ENCODE measurements at regions not wholly inside any gene's neighbourhood (a gene's known extent, or its start where the extent isn't known, plus 50 kb on each side); places are given as distances from the start of the nearest gene placed in this dataset.

DNA sequence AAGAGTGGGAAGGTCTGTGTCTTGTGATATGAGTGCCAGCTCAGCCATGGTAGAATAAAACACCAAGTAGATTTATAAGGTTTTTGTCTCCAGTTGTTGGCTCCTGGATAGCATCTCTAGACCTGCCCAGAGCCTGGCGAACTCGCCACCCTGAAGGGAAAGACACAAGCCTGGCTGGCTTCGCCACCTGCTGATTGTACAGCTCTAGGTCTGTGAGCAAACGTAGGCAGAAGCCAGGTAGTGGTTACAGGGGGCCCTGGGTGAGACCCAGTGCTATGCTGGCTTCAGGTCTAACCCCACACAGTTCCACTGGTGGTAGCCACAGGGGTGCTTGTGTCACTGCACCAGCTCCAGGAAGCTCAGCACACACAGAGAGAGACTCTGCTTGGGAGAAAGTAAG, 100.5 kb downstream of the BLTP1 start:
- Histone ChIP-seq H3K9me3 (ENCODE audit: control insufficient read depth in 1 of 2, insufficient read depth in 1 of 2, low read length in 2 of 2) (no peaks in the 10 kb centered on the region), H3K27me3 (ENCODE audit: control insufficient read depth in 1 of 2, insufficient read depth in 2 of 2, low read length in 2 of 2) (no peaks in the 10 kb centered on the region), H3K27ac (ENCODE audit: low read depth in 1 of 2, low read length in 2 of 2) (no peak overlapping the region), H3K4me3 (ENCODE audit: low read length) (no peak overlapping the region), H3K4me1 (ENCODE audit: insufficient read depth, low read length) (no peaks in the 10 kb centered on the region), H3K36me3 (ENCODE audit: insufficient read depth, low read length) (peaks cover 84% of the 10 kb centered on the region)
- ATAC-seq (ENCODE audit: poor library complexity) (no peak), DNase-seq (no peak)
- H3K36me3 Mint-ChIP-seq (ENCODE audit: low read depth): peaks cover 94% of the 10 kb centered on the region
- POLR2A ChIA-PET: no interaction called here
- no peaks in the 10 kb centered on the region for H3K27me3 Mint-ChIP-seq
- H3K4me1 Mint-ChIP-seq (ENCODE audit: low read depth): no peaks in the 10 kb centered on the region
- TF ChIP-seq, protein P1, sequence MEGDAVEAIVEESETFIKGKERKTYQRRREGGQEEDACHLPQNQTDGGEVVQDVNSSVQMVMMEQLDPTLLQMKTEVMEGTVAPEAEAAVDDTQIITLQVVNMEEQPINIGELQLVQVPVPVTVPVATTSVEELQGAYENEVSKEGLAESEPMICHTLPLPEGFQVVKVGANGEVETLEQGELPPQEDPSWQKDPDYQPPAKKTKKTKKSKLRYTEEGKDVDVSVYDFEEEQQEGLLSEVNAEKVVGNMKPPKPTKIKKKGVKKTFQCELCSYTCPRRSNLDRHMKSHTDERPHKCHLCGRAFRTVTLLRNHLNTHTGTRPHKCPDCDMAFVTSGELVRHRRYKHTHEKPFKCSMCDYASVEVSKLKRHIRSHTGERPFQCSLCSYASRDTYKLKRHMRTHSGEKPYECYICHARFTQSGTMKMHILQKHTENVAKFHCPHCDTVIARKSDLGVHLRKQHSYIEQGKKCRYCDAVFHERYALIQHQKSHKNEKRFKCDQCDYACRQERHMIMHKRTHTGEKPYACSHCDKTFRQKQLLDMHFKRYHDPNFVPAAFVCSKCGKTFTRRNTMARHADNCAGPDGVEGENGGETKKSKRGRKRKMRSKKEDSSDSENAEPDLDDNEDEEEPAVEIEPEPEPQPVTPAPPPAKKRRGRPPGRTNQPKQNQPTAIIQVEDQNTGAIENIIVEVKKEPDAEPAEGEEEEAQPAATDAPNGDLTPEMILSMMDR (IDR thresholded peaks at IDR 0.05): no peak
- no peaks in the 10 kb centered on the region for H3K9me3 Mint-ChIP-seq
- no peak overlapping the region for H3K4me3 Mint-ChIP-seq
- CTCF ChIA-PET: no interaction called here
- intact Hi-C loops (cut with DNase I, micrococcal nuclease): no loop called here
- H3K27ac Mint-ChIP-seq: no peak overlapping the region

- Histone ChIP-seq H3K27me3 (ENCODE audit: control insufficient read depth in 1 of 2, insufficient read depth in 2 of 2, low read length in 2 of 2) (no peaks in the 10 kb centered on the region), H3K4me1 (ENCODE audit: insufficient read depth, low read length) (no peaks in the 10 kb centered on the region), H3K27ac (ENCODE audit: low read depth in 1 of 2, low read length in 2 of 2) (no peak overlapping the region), H3K4me3 (ENCODE audit: low read length) (no peak overlapping the region), H3K9me3 (ENCODE audit: control insufficient read depth in 1 of 2, insufficient read depth in 1 of 2, low read length in 2 of 2) (no peaks in the 10 kb centered on the region), H3K36me3 (ENCODE audit: insufficient read depth, low read length) (peaks cover 73% of the 10 kb centered on the region)
- H3K36me3 Mint-ChIP-seq (ENCODE audit: low read depth): peaks cover 95% of the 10 kb centered on the region
- intact Hi-C loops (cut with DNase I, micrococcal nuclease): no loop called here
- H3K9me3 Mint-ChIP-seq: no peaks in the 10 kb centered on the region
- no peaks in the 10 kb centered on the region for H3K27me3 Mint-ChIP-seq
- H3K27ac Mint-ChIP-seq: no peak overlapping the region
- no peaks in the 10 kb centered on the region for H3K4me1 Mint-ChIP-seq (ENCODE audit: low read depth)
- POLR2A ChIA-PET: no interaction called here
- DNase-seq (no peak), ATAC-seq (ENCODE audit: poor library complexity) (no peak)
- no peak overlapping the region for H3K4me3 Mint-ChIP-seq
- TF ChIP-seq, protein P1 (IDR thresholded peaks at IDR 0.05): no peak
- CTCF ChIA-PET: no interaction called here
These were observed 107.7 kb downstream of the BLTP1 start for GRCh38 chr4:122259849-122260248.

- no peak overlapping the region for H3K27ac ChIP-seq (ENCODE audit: low read depth in 1 of 2, low read length in 2 of 2)
- no peak for DNase-seq
- Mint-ChIP-seq H3K27me3 (no peaks in the 10 kb centered on the region), H3K4me3 (no peak overlapping the region), H3K36me3 (ENCODE audit: low read depth) (peaks cover 81% of the 10 kb centered on the region), H3K9me3 (no peaks in the 10 kb centered on the region), H3K4me1 (ENCODE audit: low read depth) (no peaks in the 10 kb centered on the region), H3K27ac (no peak overlapping the region)
- peaks cover 69% of the 10 kb centered on the region for H3K36me3 ChIP-seq (ENCODE audit: insufficient read depth, low read length)
- intact Hi-C loops (cut with DNase I, micrococcal nuclease): no loop called here
- ChIA-PET POLR2A (no interaction called here), CTCF (no interaction called here)
- ATAC-seq (ENCODE audit: poor library complexity): no peak
- H3K4me3 ChIP-seq (ENCODE audit: low read length): no peak overlapping the region
- H3K27me3 ChIP-seq (ENCODE audit: control insufficient read depth in 1 of 2, insufficient read depth in 2 of 2, low read length in 2 of 2): no peaks in the 10 kb centered on the region
- H3K4me1 ChIP-seq (ENCODE audit: insufficient read depth, low read length): no peaks in the 10 kb centered on the region
- no peaks in the 10 kb centered on the region for H3K9me3 ChIP-seq (ENCODE audit: control insufficient read depth in 1 of 2, insufficient read depth in 1 of 2, low read length in 2 of 2)
- TF ChIP-seq, protein P1 (IDR thresholded peaks at IDR 0.05): no peak
These were observed 102.5 kb upstream of the ADAD1 start for GRCh38 chr4:122276359-122276758.

Measured in CD4-positive, alpha-beta T cell (primary cell).